DMS153 treated with DMSO at 0.1 percent for 48 hours (cell line): ENCODE measurements at regions not wholly inside any gene's neighbourhood (a gene's known extent, or its start where the extent isn't known, plus 50 kb on each side); places are given as distances from the start of the nearest gene placed in this dataset.

ENCODE experiments used
- DNase-seq: peaks from one replicate; lab custom pipeline; 2025; ENCODE audit not compliant: unreplicated experiment; lab: John Stamatoyannopoulos, UW

- DNase-seq = no peak
Measured at GRCh38 chr3:30945291-30945690, 50.8 kb upstream of the GADL1 start.

- no peak for DNase-seq
Measured at GRCh38 chr3:30948426-30948825, 54.0 kb upstream of the GADL1 start.

- DNase-seq = no peak
Measured at GRCh38 chr3:30951826-30952225, 57.4 kb upstream of the GADL1 start.

- DNase-seq = no peak
Measured at GRCh38 chr3:30952786-30953185, 58.3 kb upstream of the GADL1 start.

GRCh38 chr3:30954426-30954825 is 60.0 kb upstream of the GADL1 start:
- no peak for DNase-seq

- no peak for DNase-seq
Measured at GRCh38 chr3:30962084-30962483, 67.6 kb upstream of the GADL1 start.

- DNase-seq = no peak
Measured at GRCh38 chr3:30962493-30962892, 68.0 kb upstream of the GADL1 start.

GRCh38 chr3:30963223-30963722 is 68.8 kb upstream of the GADL1 start:
- DNase-seq = no peak

- DNase-seq = no peak
Measured at GRCh38 chr3:30964612-30965011, 70.2 kb upstream of the GADL1 start.

GRCh38 chr3:30966896-30967295 is 72.4 kb upstream of the GADL1 start:
- DNase-seq = no peak

GRCh38 chr3:30970183-30970582 is 75.7 kb upstream of the GADL1 start:
- DNase-seq = no peak

- no peak for DNase-seq
Measured at GRCh38 chr3:30972449-30972848, 78.0 kb upstream of the GADL1 start.

- no peak for DNase-seq
Measured at GRCh38 chr3:30974071-30974470, 79.6 kb upstream of the GADL1 start.

- no peak for DNase-seq
Measured at GRCh38 chr3:30977592-30977991, 83.1 kb upstream of the GADL1 start.

- DNase-seq = no peak
Measured at GRCh38 chr3:30980993-30981392, 86.5 kb upstream of the GADL1 start.

- no peak for DNase-seq
Measured at GRCh38 chr3:30982416-30983075, 88.1 kb upstream of the GADL1 start.

GRCh38 chr3:30984855-30985749 is 90.6 kb upstream of the GADL1 start:
- no peak for DNase-seq

GRCh38 chr3:30986551-30986950 is 92.1 kb upstream of the GADL1 start:
- no peak for DNase-seq

- DNase-seq = no peak
Measured at GRCh38 chr3:30988769-30989168, 94.3 kb upstream of the GADL1 start.

- no peak for DNase-seq
Measured at GRCh38 chr3:30989276-30990030, 95.0 kb upstream of the GADL1 start.

- no peak for DNase-seq
Measured at GRCh38 chr3:30996467-30996866, 102.0 kb upstream of the GADL1 start.

- DNase-seq = no peak
Measured at GRCh38 chr3:31002730-31003129, 108.3 kb upstream of the GADL1 start.
